Gastroesophageal sphincter (tissue), 4 donors: ENCODE measurements at regions not wholly inside any gene's neighbourhood (a gene's known extent, or its start where the extent isn't known, plus 50 kb on each side); places are given as distances from the start of the nearest gene placed in this dataset.

Experiments used
- ATAC-seq: fragments of 150-250 bp; one replicate; pipeline ENCODE4 v1.9.1; 2016; ENCODE audit warnings: mild to moderate bottlenecking, moderate library complexity
- H3K27ac ChIP-seq, 4 donors: fragments of 200-600 bp; sonication (generic) in 3 of 4; 1 replicate in 3 of 4; 2 replicates in 1 of 4; pipeline ENCODE4 v1.5.1; 2016 to 2019
- H3K27me3 ChIP-seq: fragments of 200-600 bp; sonication (generic); one replicate; pipeline ENCODE4 v1.5.1; 2019
- H3K36me3 ChIP-seq, 2 donors: fragments of 200-600 bp; sonication (generic); one replicate each; pipeline ENCODE4 v1.5.1; 2019; ENCODE audit warnings: control low read depth in 1 of 2
- H3K4me1 ChIP-seq, 3 donors: fragments of 200-600 bp; sonication (generic); 1 replicate in 2 of 3; 2 replicates in 1 of 3; pipeline ENCODE4 v1.5.1; 2016 to 2019; ENCODE audit warnings: control low read depth in 2 of 3
- H3K4me3 ChIP-seq, 2 donors: fragments of 200-600 bp; sonication (generic); one replicate each; pipeline ENCODE4 v1.5.1; 2019; ENCODE audit warnings: mild to moderate bottlenecking in 1 of 2, moderate library complexity in 1 of 2
- H3K9me3 ChIP-seq, 3 donors: fragments of 200-600 bp; sonication (generic); one replicate each; pipeline ENCODE4 v1.5.1; 2017 to 2019; ENCODE audit warnings: control low read depth in 2 of 3
- CTCF ChIP-seq, 4 experiments: fragments of 200-600 bp in 2 of 4; fragments of 450-650 bp in 2 of 4; sonication (generic) in 1 of 4; IDR thresholded peaks; one replicate each; pipeline ENCODE4 v1.5.1; 2017 to 2019; ENCODE audit warnings: antibody characterized with exemption in 4 of 4, mild to moderate bottlenecking in 2 of 4, moderate library complexity in 2 of 4
- EP300 ChIP-seq: sonication (generic); formaldehyde crosslinking; IDR thresholded peaks from one replicate; pipeline ENCODE4 v1.6.1; 2017; ENCODE audit warnings: antibody characterized with exemption, mild to moderate bottlenecking
- POLR2A ChIP-seq, 2 donors: fragments of 450-650 bp; IDR thresholded peaks; one replicate each; pipeline ENCODE4 v1.6.1; 2017; ENCODE audit warnings: antibody characterized with exemption in 2 of 2, mild to moderate bottlenecking in 2 of 2, moderate library complexity in 1 of 2
- POLR2AphosphoS5 ChIP-seq: sonication (generic); formaldehyde crosslinking; IDR thresholded peaks from one replicate; pipeline ENCODE4 v1.6.1; 2017; ENCODE audit warnings: antibody characterized with exemption
- WGBS, 2 donors: methylation state at CpG; one replicate each; pipeline ENCODE4 v1.1.5; 2018; ENCODE audit warnings: low coverage in 1 of 2; 5-methylcytosine and 5-hydroxymethylcytosine counted together

DNA sequence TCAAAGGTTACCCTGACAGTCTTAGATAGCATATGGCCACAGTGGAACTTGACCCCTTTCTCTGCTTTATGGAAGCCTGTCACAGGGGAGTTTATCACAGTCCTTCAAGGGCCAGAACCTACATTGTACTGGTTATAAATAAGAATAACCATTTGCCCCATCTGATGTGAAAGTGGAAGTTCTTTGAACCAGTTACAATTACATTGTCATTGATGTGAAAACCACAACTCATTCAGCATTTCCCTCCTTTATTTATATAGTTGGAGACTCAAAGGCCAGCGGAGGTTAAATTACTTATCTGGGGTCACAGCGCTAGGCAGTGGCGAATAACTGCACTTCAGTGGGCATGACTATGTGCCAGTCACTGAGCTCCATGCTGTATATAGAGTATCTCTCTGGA lies 60.5 kb upstream of the TBC1D5 start:
- WGBS, 2 donors = 86% methylated on average over 3 of the region's 3 CpGs; no CpG with 5 or more reads in 1 of the 2 donors
- Histone ChIP-seq H3K36me3 (no peaks in the 10 kb centered on the region), H3K27ac (no peak overlapping the region), H3K9me3 (no peaks in the 10 kb centered on the region), H3K4me3 (no peak overlapping the region), H3K27me3 (no peaks in the 10 kb centered on the region), H3K4me1 (no peaks in the 10 kb centered on the region)
- TF ChIP-seq EP300 (no peak), CTCF (IDR thresholded peaks at IDR 0.05) (no peak), POLR2A (IDR thresholded peaks at IDR 0.05) (no peak), POLR2AphosphoS5 (no peak)
- ATAC-seq = no peak

DNA sequence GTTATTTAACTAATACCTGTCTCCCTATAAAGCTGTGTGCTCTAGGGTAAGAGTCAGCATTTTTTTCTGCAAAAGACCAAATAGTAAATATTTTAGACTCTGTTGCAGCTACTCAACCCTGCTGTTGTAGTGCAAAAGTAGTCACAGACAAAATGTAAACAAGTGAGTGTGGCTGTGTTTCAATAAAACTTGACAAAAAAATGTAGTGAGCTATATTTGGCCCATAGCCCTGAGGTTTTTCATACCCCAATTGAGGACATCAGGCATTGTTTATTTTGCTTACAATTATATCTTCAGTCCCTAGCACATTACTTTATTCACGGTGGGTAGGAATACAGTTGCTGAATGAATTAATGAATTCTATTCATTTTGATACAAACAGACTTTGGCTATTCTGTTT lies 58.7 kb upstream of the TBC1D5 start:
- Histone ChIP-seq H3K27ac (no peak overlapping the region), H3K36me3 (no peaks in the 10 kb centered on the region), H3K4me3 (no peak overlapping the region), H3K9me3 (no peaks in the 10 kb centered on the region), H3K27me3 (no peaks in the 10 kb centered on the region), H3K4me1 (no peaks in the 10 kb centered on the region)
- ATAC-seq = no peak
- 25 to 47% methylated on average over 1 of the region's 1 CpG for whole genome bisulfite sequencing, 2 donors
- TF ChIP-seq POLR2A (IDR thresholded peaks at IDR 0.05) = no peak
- no peak for TF ChIP-seq CTCF (IDR thresholded peaks at IDR 0.05)
- TF ChIP-seq POLR2AphosphoS5 = no peak
- TF ChIP-seq EP300 = no peak

DNA sequence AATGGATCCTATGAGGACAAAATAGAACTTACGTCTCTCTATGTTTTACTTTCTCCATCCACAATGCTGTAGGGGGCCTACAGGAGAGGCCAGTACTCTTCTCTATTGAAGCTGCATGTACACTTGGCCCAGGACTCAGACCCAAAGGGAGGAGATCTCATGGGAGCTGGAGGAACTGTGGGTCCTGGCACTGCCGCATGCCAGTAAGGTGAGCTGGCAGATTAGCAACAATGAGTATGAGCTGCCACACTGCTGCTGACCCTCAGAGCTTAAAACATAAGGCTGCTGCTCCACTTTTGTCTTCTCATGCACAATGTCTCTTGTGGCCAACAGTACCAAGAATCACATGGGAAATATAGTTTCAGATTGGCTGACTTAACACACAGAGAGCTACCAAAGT lies 57.8 kb upstream of the TBC1D5 start:
- Histone ChIP-seq H3K4me1 (no peaks in the 10 kb centered on the region), H3K27me3 (no peaks in the 10 kb centered on the region), H3K4me3 (no peak overlapping the region), H3K27ac (no peak overlapping the region), H3K36me3 (no peaks in the 10 kb centered on the region), H3K9me3 (no peaks in the 10 kb centered on the region)
- no peak for TF ChIP-seq CTCF (IDR thresholded peaks at IDR 0.05)
- no peak for TF ChIP-seq EP300
- TF ChIP-seq POLR2AphosphoS5 = no peak
- no peak for TF ChIP-seq POLR2A (IDR thresholded peaks at IDR 0.05)
- WGBS, 2 donors = 100% methylated on average over 1 of the region's 2 CpGs
- ATAC-seq = no peak

GRCh38 chr3:17799312-17799711 lies 56.9 kb upstream of the TBC1D5 start:
- no peak for ATAC-seq
- no peak overlapping the region for H3K27ac ChIP-seq
- 62 to 80% methylated on average over 4 to 5 of the region's 5 CpGs for WGBS, 2 donors

DNA sequence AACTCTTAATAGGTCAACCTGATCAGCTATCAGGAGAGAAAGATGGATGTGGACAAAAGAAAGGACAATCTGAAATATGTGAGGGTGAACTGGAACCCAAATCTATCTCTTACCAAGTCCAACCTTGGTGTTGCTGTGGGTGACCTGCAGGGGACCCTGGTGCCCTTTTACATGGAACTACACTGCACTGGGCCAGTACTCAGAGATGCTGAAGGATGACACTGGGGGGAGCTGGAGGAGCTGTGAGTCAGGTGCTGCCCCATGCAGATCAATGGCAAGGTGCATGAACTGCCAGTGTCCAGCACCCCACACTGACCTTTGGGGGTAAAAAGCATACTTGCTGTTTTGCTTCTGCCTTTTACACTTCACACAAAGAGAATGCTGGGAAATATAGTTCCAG lies 55.6 kb upstream of the TBC1D5 start:
- ATAC-seq = no peak
- H3K27ac ChIP-seq = no peak overlapping the region
- peaks cover 0 to 1% (median 0%) of the 10 kb centered on the region in 3 donors for H3K9me3 ChIP-seq
- no peaks in the 10 kb centered on the region for H3K27me3 ChIP-seq
- no peaks in the 10 kb centered on the region for H3K36me3 ChIP-seq
- no peak overlapping the region for H3K4me3 ChIP-seq
- TF ChIP-seq CTCF (IDR thresholded peaks at IDR 0.05) (no peak), EP300 (no peak), POLR2A (IDR thresholded peaks at IDR 0.05) (no peak), POLR2AphosphoS5 (no peak)
- H3K4me1 ChIP-seq = no peaks in the 10 kb centered on the region

More at GRCh38 chr3:17799312-17799711, 56.9 kb upstream of the TBC1D5 start:
- TF ChIP-seq CTCF (IDR thresholded peaks at IDR 0.05) = no peak
- no peak for TF ChIP-seq POLR2A (IDR thresholded peaks at IDR 0.05)
- Histone ChIP-seq H3K9me3 (no peaks in the 10 kb centered on the region), H3K4me1 (no peaks in the 10 kb centered on the region), H3K27me3 (no peaks in the 10 kb centered on the region), H3K4me3 (no peak overlapping the region), H3K36me3 (no peaks in the 10 kb centered on the region)
